ENCODE measurements at regions not wholly inside any gene's neighbourhood (a gene's known extent, or its start where the extent isn't known, plus 50 kb on each side); places are given as distances from the start of the nearest gene placed in this dataset.

- TF ChIP-seq POLR2A (IDR thresholded peaks at IDR 0.05) (no peak), CTCF (IDR thresholded peaks at IDR 0.05) (no peak)
Observed at GRCh38 chrX:139167282-139167681, 363.3 kb upstream of the F9 start.

Data from esophagus squamous epithelium (tissue), 4 donors.